ENCODE measurements at regions not wholly inside any gene's neighbourhood (a gene's known extent, or its start where the extent isn't known, plus 50 kb on each side); places are given as distances from the start of the nearest gene placed in this dataset.

DNA sequence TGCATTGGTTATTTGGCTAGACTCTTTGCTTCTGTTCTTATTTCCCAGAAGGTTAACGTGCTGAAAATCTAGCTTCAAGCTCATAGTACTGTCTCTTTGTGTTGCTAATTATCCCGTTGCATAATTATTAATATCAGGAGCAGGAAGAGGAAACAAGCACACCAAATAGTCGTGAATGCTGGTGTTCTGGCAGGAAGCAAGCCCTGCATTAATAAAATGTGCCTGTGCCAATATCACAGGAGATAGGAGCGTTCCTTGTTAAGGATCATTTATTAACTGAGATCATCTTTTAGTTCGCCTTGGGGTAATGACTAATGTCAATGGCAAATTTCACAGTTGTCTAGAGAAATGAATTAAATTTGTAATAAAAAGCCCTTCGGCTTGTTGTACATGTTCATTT lies 893.0 kb upstream of the POU3F3 start (continued):
- TF ChIP-seq ETS1 (IDR thresholded peaks at IDR 0.05) = no peak
- no peak for TF ChIP-seq ZNF462 (CRISPR knock-in tag; IDR thresholded peaks at IDR 0.05)
- no peak for TF ChIP-seq EZH2phosphoT487 (IDR thresholded peaks at IDR 0.05; ENCODE audit: unreplicated experiment)
- TF ChIP-seq POLR2AphosphoS5 (IDR thresholded peaks at IDR 0.05; ENCODE audit: low read depth) = no peak
- TF ChIP-seq STAT1 (IDR thresholded peaks at IDR 0.05; ENCODE audit: unreplicated experiment) = no peak
- no peak for TF ChIP-seq EZH2 (IDR thresholded peaks at IDR 0.05; ENCODE audit: low read depth, unreplicated experiment)

GRCh38 chr2:103961862-103962261 lies 892.1 kb upstream of the POU3F3 start:
- Mint-ChIP-seq H3K9me3 (peaks cover 4% of the 10 kb centered on the region; the same call in 2 of the 3 replicates), H3K27ac (no peak overlapping the region), H3K36me3 (ENCODE audit: low read depth) (no peaks in the 10 kb centered on the region; the same call in 2 of the 3 replicates), H3K4me3 (no peak overlapping the region), H3K27me3 (ENCODE audit: insufficient read depth, low read depth, poor library complexity) (no peaks in the 10 kb centered on the region), H3K4me1 (peaks cover 5% of the 10 kb centered on the region; the same call in 2 of the 3 replicates)
- H3K9me2 ChIP-seq (ENCODE audit: insufficient read depth) = no peaks in the 10 kb centered on the region
- H4K20me1 ChIP-seq (replicated peaks; ENCODE audit: insufficient read depth) = no peaks in the 10 kb centered on the region
- no peak overlapping the region for H2AFZ ChIP-seq
- no peaks in the 10 kb centered on the region for H3F3A ChIP-seq (replicated peaks; ENCODE audit: low read depth)
- 0 out of 2 replicates have a peak, but pooled peaks cover 4% of the 10 kb centered on the region for H3K4me1 ChIP-seq (ENCODE audit: insufficient read depth)
- DNase-seq (ENCODE audit: low spot score) = no peak
- H3K4me3 ChIP-seq = no peak overlapping the region
- H3K79me2 ChIP-seq (replicated peaks; ENCODE audit: insufficient read depth) = no peaks in the 10 kb centered on the region
- ATAC-seq = no peak
- H3K4me2 ChIP-seq = no peak overlapping the region
- H3K36me3 ChIP-seq (ENCODE audit: insufficient read depth) = no peaks in the 10 kb centered on the region
- H3K27me3 ChIP-seq (ENCODE audit: insufficient read depth) = no peaks in the 10 kb centered on the region
- no peak overlapping the region for H3K27ac ChIP-seq (ENCODE audit: low read depth)
- TF ChIP-seq NANOG (IDR thresholded peaks at IDR 0.05; ENCODE audit: borderline replicate concordance) (no peak), STAT1 (IDR thresholded peaks at IDR 0.05; ENCODE audit: unreplicated experiment) (no peak), REST (IDR thresholded peaks at IDR 0.05; ENCODE audit: unreplicated experiment) (no peak), ETS1 (IDR thresholded peaks at IDR 0.05) (no peak), POLR2AphosphoS5 (IDR thresholded peaks at IDR 0.05; ENCODE audit: low read depth) (no peak), EZH2 (IDR thresholded peaks at IDR 0.05; ENCODE audit: low read depth, unreplicated experiment) (no peak)
